HG03520 (cell line): ENCODE measurements at regions not wholly inside any gene's neighbourhood (a gene's known extent, or its start where the extent isn't known, plus 50 kb on each side); places are given as distances from the start of the nearest gene placed in this dataset.

Experiments used
- ATAC-seq: cut with Tn5 transposase; IDR thresholded peaks from one replicate; pipeline ENCODE4 v1.9.1; 2021; ENCODE audit warnings: mild to moderate bottlenecking, moderate library complexity; ENCODE audit not compliant: unreplicated experiment

DNA sequence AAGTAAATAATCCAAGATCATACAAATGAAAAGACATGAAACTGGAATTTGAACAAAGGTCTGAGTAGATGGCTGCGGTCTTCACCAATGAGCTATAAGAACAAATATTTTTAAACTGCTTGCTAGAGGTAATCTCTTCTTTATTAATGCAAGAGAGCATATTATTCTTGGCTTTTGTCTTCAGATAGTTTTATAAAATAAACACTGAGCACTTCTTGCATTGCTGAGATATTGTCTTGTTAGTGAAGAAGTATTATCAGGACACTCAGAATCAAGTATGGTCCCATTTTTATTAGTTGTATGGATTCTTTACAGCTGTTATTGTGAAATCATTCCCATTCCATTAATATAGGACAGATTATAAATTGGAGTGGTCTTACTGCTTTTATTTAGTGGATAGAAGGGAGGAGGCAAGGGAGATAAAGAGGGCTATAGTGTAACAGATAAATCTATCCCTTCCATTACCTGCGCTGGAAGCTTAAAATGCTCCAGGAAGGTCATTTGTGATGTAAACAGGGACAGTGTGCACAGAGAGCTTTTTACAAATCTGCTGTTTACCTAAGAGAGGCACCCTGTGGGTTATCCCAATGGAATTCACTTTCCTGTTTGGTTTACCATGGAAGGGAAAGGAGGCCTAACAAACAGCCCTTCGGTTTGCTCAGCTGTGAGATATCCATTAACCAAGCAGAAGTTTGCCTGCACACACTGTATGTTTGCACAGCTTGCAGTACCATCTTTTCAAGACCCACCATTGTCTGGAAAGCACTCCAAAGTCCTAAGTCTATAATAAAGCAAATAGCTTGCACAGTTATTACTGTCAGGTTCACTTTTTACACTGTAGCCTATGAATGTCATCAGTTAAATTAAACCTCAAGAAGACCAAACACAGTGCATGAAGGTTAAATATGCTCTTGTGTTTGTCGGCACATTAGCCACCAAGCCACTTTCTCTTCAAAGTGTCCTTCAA is 347.7 kb upstream of the TGFBR2 start:
- no peak for ATAC-seq

DNA sequence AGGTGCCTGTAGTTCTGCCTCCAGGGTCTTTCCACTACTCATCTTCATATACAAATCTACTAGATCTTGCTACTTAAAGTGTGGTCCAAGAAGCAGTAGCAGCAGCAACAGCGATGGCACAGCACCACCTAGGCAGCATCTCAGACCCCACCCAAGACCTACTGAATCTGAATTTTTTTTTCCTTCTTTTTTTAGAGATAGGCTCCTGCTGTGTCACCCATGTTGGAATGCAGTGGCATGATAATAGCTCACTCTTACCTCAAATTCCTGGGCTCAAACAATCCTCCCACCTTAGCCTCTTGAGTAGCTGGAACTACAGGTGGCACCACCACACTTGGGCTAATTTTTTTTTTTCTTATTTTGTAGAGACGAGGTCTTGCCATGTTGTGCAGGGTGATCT is 346.7 kb upstream of the TGFBR2 start:
- no peak for ATAC-seq

DNA sequence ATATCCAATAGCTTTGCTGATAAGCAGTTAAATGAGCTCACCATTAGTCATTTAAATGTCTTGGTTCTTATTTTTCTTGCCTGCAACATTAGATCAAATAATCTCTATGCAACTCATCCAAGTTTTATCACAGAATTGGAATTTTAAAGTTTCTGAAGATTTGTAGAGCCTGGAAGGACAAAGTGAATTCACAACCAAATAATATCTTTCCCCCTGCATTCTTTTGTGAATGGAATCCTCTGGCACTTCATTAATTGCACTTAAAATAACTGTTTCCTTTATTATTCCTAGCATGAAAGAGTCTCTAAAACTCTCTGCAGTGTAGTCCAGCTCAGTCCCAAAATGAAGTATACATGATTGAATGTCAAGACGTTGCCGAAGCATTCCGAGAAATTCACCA is 345.6 kb upstream of the TGFBR2 start:
- ATAC-seq = no peak

DNA sequence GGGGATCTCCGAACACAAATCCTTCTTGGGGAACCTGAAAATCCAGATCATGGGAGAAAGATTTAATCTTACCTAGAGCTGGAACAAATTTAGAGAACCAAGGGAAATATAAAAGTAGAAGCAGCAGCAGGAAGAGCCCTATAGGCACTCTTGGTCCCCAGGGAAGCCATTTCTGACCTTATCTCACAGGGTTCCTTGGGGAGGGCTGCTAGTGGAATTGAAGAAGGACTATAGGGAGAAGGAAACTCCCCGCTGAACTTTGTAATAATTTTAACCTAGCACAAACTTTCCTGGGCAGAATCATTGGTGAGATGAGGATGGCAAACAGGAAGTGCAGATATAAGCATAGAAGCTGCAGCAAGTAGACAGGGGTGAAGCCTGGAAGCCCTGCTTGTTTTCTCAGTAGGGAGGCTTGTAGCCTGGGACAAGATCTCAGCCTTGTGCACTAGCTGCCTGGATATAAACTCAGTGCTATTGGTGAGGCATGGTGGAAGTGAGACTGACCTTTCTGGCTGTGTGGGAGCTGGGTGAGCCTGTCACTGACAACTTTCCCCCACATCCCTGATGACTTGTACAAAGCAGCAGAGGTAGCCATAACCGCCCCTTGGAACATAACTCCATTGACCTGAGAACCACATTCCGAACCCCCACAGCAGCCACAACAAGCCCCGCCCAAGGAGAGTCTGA is 343.0 kb upstream of the TGFBR2 start:
- ATAC-seq = no peak

DNA sequence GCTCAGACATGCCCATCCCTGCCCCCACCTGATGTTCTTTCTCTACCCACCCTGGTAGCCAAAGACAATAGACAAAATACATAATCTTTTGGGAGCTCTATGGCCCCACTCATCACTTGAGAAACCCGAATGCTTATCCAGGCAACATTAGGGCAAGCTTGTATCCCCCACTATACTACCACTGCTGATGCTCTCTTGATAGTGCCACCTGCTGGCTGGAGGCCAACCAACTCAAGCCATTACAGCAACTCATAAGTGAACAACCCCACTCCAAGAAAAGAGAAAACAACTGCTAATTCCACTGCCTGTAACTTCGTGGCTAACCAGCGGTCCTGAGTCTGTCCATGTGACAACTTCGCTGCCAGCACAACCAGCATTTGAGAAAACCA is 342.5 kb upstream of the TGFBR2 start:
- no peak for ATAC-seq

DNA sequence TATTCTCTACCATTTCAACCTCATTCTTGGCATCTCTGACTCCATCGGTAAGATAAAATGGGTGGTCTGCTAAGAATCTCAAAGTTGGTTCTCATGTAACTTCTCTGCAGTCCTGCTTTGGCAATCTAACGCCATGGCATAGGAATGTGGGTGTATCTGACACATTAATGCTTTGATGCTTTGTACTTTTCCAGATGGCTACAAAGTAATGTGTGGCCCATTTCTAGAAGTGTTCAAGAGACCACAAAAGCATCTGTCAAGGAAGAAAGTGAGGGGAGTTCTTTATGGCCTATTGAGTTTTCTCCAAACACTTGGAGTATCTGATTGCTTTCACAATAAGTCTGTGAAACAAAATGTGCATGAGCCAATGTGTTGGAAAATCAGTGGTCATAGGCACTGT is 339.9 kb upstream of the TGFBR2 start:
- no peak for ATAC-seq

DNA sequence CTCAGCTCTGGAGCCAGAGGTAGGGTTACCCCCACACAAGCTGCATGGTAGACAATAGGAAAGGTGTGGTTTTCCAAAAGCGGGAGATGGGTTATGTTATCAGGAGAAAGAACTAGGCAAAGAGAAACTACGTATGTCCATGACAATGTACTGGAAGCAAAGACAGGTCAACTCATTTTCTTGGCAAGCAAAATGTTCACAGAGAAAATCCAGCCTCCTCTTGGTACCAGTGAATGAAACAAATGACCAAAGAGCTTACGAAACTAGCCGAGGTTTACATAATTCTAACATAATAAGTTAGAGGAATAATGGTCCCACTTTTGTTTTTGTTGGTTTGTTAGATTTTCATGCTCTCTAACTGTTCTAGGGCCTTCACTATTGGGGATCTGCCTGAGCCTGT is 338.1 kb upstream of the TGFBR2 start:
- no peak for ATAC-seq

DNA sequence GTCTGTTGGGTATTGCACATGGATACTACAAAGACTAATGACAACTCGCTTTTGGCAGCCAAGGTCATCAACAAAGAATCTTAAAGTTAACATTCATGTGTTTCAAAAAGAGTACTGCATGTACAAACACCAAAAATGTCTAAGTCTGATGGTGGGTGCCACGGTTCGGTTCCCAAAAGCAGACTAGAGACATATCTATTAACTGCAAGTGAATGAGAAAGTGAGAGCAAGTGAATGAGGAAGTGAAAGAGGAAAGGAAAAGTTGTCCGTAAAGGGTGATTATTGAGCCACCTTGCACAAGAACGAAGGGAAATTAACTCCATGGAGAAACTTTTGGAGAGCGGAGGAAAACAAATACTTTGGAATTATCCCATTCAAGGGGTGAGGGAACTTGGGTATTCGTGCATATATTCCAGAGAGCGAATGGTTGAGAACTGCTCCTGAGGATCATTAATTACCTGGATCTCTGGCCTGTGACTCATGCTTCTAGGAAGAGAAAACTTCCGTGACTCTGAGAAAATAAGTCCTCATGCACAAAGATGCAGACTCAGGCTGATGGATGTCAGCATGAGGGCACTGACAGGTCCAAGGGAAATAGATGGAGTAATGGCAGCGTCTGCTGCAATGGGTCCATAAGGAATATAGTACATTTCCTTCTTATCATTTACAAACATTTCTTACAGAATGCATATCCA is 336.5 kb upstream of the TGFBR2 start:
- ATAC-seq = peak; percentile 74

DNA sequence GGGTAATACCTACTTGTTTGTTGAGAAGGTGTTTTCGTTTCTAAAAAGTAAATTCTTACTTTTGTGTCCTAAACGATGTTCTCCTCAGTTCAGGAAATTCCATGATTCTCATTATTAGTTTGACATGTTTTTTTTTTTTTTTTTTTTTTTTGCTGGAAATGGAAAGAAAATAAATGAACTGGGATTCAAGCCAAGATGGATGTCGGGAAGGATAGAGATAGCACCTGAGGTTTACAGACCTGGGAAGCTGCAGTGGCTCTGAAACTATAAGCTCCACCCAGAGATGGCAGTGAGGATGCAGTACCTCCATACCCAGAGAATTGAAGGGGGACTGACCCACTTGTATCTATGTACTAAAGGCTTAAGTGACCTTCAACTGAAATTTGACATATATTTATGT is 334.6 kb upstream of the TGFBR2 start:
- no peak for ATAC-seq

DNA sequence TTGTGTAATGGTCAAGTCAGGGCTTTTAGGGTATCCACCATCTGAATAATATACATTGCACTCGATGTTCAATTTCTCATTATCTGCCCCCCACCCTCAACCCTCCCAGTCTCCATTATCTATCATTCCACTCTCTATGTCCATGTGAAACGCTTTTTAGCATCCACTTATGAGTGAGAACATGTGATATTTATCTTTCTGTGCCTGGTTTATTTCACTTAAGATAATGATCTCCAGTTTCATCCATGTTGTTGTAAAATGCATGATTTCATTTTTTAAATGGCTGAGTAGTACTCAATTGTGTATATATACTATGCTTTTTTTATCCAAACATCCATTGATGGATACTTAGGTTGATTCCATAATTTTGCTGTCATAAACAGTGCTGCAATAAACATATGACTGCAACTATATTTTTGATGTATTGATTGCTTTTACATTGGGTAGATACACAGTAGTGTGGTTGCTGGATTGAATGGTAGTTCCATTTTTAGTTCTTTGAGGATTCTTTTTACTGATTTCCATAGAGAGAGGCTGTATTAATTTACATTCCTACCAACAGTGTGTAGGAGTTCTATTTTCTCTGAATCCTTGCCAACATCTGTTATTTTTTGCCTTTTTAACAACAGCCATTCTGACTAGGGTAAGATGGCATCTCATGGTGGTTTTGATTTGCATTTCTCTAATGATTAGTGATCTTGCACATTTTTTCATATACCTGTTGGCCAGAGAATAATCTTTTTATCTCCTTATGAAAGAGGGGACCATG is 332.9 kb upstream of the TGFBR2 start:
- no peak for ATAC-seq

DNA sequence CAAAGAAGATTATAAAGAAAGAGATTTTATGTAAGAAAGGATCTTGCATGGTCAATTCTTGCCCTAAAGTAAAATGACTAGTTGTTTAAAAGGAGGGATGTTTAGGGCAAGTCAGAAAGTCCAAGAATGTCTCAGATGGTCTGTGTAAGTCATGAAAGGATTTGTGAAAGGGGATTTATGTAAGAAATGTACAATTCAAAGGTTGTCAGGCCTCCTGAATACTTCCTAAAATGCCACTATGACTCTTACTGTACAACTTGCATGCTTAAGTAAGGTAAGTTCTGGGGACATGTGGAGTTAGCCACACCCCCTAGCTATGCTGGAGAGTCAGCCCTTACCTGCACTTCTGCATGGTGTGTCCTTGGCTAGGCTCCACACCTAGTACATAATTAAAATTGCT is 328.9 kb upstream of the TGFBR2 start:
- ATAC-seq = no peak

DNA sequence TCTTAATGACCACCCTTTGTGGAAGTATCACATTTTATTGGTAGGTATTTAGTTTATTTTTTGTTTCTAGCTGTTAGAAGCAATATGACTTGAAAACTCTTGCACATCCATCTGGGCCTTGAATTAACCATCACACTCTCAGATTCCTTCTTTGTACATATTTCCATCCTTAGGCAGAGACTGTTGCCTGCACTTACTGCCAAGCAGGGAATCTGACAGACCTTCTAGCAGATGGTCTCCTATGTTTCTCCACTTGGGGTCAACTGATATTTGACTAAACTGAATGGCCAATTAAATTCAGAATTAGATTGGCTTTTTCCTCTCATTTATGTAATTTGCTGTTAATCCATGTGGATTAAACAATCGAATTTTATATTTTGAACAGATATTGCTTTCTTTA is 324.9 kb upstream of the TGFBR2 start:
- no peak for ATAC-seq

DNA sequence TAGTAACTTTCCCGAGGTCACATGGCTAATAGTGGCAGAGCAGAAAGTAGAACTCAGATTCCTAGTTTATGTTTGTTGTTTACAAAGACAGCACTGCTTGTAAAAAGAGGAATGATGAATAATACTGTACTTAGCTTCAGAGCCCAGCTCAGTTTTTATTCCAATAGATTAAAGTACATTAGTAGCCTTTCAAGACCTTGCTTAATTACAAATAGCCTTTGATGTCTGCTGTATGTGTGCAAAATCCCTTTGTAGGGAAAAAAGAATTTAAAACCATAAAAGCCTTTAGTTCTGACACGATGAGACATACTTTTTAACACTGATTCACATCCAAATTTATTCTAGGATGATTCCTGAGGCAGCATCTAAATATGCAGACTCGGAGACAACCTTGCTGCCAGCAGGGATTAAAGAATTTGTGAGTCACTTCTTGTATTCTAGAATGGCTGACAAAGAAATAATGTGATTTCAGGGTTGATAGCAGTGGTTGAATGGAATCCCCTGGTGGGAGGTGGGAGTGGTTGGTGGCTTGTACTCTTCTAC is 324.2 kb upstream of the TGFBR2 start:
- no peak for ATAC-seq

DNA sequence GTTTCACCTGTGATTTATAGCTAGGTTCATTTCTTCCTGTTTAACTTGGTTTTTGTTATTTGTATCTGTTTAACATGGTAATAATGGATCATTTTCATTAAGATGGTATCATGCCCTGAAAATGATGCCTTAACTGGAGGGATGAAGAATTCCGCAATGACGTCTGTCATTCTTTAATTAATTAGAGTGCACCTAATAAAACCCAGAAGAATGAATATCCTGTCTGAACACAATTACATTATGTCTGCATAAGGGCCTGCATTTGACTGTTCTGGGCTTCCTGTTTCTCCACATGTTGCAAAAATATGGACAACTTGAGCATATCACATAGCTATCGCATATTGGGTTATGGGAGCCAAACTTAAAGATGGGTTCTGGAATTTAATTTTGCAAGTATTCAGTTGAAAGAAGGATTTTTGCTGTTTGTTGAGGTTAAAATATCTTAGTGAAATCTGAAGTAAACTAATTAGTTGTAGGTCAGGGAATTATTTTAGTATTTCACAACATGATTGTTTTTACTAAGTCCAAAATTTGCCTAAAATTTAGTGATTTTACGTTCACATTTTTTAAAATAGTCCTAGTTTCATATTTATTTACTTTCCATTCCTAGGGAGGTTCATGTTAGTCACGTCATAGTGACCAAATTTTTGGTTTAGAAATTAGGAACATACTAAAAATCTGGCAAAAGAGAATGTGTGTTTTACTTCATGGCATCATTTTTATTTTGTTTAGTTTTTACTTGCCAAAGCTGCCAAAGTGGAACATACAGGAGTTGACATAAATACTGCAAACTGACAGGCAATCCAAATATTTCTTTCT is 321.0 kb upstream of the TGFBR2 start:
- ATAC-seq = no peak

DNA sequence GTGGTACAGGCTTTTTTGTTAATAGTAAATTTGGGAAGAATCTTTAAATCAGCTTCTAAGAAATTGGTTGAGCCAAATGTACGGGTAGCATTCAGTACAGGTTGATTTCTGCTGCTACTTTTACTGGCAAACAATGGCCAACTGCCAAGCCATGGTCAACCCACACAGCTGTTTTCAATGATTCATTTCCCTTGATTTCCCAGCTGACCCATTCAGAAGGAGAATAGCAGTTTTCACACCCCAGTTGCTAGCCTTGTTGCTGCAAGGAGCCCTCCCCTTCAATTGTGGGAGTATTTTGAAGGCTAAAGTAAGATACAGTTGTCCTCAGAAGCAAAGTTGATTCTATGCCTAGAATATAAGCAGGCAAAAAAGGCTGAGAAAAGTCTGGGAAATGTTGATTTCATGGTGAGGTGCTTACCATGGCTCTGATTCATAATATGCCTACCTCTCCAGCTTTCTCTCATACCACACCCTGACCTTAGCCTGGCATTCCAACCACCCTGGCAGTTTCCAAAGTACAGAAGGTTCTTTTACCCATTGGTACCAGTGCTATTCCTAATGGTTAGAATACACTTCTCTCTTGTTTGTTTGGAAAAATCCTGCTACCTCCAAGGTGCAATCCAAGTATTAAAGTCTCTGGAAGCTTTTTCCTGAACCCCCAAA is 320.3 kb upstream of the TGFBR2 start:
- no peak for ATAC-seq

DNA sequence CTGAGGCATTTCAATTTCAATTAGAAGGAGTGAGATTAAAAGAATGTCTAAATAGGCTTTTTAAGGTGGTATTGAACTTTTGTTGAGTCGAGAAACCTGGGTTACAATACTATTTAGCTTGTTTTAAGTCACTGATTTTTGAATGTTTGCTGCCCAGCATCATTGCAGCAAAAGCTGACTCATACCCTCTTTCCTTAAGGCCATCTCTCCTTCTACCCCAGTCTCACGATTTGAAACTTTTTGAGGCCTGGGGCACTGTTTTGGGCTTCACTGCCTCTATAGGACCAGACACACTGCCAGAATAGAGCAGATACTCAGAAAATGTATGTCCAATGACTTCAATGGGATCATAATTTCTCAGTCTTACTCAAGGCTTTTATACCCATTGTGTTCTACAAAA is 319.6 kb upstream of the TGFBR2 start:
- ATAC-seq = no peak

DNA sequence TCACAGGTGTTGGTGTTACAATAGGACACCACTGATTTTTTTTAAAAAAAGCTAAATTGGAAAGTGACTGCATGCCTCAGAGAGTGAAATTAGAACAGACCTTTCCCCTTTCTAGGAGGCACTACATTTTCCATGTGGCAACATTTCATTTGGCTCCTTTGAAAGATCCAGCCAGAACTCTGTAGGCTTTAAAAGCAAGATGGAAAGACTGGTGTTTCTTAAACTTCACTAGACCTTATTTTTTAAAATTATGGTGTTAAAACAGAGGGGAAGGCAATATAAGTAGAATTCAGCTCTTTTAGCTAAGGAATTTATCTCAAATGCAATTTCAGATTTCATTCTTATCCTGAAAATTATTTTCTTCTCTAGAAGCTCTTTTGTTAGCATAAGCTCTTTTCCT is 317.6 kb upstream of the TGFBR2 start:
- ATAC-seq = no peak

DNA sequence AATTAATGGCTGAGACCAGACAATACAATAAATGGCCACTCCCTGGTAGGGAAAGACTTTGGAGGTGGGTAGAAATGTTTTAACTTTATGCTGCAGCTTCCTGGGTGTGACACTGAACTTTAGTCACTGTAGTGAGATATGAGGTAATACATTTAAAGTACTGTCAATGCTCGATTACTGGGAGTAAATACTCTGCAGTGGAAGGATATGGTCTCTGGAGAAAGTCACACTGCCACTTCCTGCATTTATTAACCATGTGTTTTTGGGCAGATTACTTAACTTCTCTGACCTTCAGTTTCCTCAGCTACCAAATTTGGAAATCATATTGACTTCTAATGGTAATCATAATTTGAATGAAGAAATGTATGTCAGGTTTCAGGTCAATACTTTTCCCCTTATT is 317.1 kb upstream of the TGFBR2 start:
- no peak for ATAC-seq

DNA sequence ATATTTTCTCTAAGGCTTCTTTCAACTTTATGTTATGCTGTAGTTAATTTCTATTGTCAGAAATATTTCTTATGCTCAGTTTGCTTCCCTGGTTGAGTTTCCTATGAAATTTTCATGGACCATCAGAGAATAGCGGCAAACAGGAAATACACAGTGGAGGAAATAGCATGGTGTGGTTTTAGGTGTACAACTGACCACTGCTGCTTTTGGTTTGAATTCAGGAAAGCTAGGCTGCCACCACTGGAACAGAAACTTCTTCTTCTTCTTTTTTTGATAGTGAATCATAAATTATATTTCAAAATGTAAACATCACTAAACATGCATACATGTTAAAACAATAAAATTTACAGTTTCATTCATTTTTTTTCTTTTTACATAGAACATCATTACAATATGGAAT is 316.6 kb upstream of the TGFBR2 start:
- no peak for ATAC-seq
